Medulla oblongata (tissue), 1 donor: ENCODE measurements at regions not wholly inside any gene's neighbourhood (a gene's known extent, or its start where the extent isn't known, plus 50 kb on each side); places are given as distances from the start of the nearest gene placed in this dataset.

ENCODE experiments used
- DNase-seq: peaks from one replicate; pipeline ENCODE4 v3.0.0-alpha.2; 2015; ENCODE audit errors: extremely low spot score

- no peak for DNase-seq
These were observed 501.2 kb upstream of the LRRTM4 start for GRCh38 chr2:78023356-78023755.

- no peak for DNase-seq
These were observed 502.8 kb upstream of the LRRTM4 start for GRCh38 chr2:78024996-78025395.

- no peak for DNase-seq
These were observed 507.3 kb upstream of the LRRTM4 start for GRCh38 chr2:78029392-78029995.

- DNase-seq, result no peak
These were observed 512.5 kb upstream of the LRRTM4 start for GRCh38 chr2:78034706-78035105.

- no peak for DNase-seq
These were observed 513.6 kb upstream of the LRRTM4 start for GRCh38 chr2:78035804-78036203.

GRCh38 chr2:78051480-78051879, 529.3 kb upstream of the LRRTM4 start:
- no peak for DNase-seq

GRCh38 chr2:78056976-78057375, 534.8 kb upstream of the LRRTM4 start:
- no peak for DNase-seq

GRCh38 chr2:78061301-78061700, 539.1 kb upstream of the LRRTM4 start:
- DNase-seq, result no peak

GRCh38 chr2:78061732-78062131, 539.6 kb upstream of the LRRTM4 start:
- no peak for DNase-seq

GRCh38 chr2:78063246-78064020, 541.3 kb upstream of the LRRTM4 start:
- no peak for DNase-seq

GRCh38 chr2:78065366-78065765, 543.2 kb upstream of the LRRTM4 start:
- DNase-seq, result no peak

- DNase-seq, result no peak
These were observed 546.6 kb upstream of the LRRTM4 start for GRCh38 chr2:78068808-78069207.

GRCh38 chr2:78070693-78071092, 548.5 kb upstream of the LRRTM4 start:
- no peak for DNase-seq

- DNase-seq, result no peak
These were observed 555.5 kb upstream of the LRRTM4 start for GRCh38 chr2:78077633-78078032.

GRCh38 chr2:78082555-78082954, 560.4 kb upstream of the LRRTM4 start:
- DNase-seq, result no peak

- no peak for DNase-seq
These were observed 571.3 kb upstream of the LRRTM4 start for GRCh38 chr2:78093436-78093835.

GRCh38 chr2:78109272-78109671, 587.1 kb upstream of the LRRTM4 start:
- no peak for DNase-seq

GRCh38 chr2:78115291-78115690, 593.1 kb upstream of the LRRTM4 start:
- no peak for DNase-seq

GRCh38 chr2:78118037-78118436, 595.9 kb upstream of the LRRTM4 start:
- DNase-seq, result no peak

- DNase-seq, result no peak
These were observed 598.1 kb upstream of the LRRTM4 start for GRCh38 chr2:78120275-78120674.

GRCh38 chr2:78125042-78125441, 602.9 kb upstream of the LRRTM4 start:
- no peak for DNase-seq

GRCh38 chr2:78127424-78127823, 605.2 kb upstream of the LRRTM4 start:
- no peak for DNase-seq
